AG04449 (cell line): ENCODE measurements at regions not wholly inside any gene's neighbourhood (a gene's known extent, or its start where the extent isn't known, plus 50 kb on each side); places are given as distances from the start of the nearest gene placed in this dataset.

Experiments used
- CTCF ChIA-PET: fragments of 350-600 bp; formaldehyde crosslinking; extraction: SDS; loops from one replicate; lab custom pipeline; 2021; ENCODE audit warnings: antibody characterized with exemption; lab: Yijun Ruan, JAX
- POLR2A ChIA-PET: fragments of 400-600, 350-600 bp; formaldehyde crosslinking; extraction: SDS; loops from one replicate; lab custom pipeline; 2020; ENCODE audit warnings: antibody characterized with exemption, inconsistent platforms; lab: Yijun Ruan, JAX
- DNase-seq: peaks from one replicate; pipeline ENCODE4 v3.0.0-alpha.2; 2010; ENCODE audit warnings: low read depth, low spot score
- H3K4me3 ChIP-seq: 2 replicates; pipeline ENCODE4 v1.5.1; 2011; ENCODE audit warnings: low read depth, mild to moderate bottlenecking, control low read depth, low read length
- TF ChIP-seq, protein P1 (sequence below): IDR thresholded peaks from one replicate; pipeline ENCODE4 v1.5.1; 2011; ENCODE audit warnings: mild to moderate bottlenecking, moderate library complexity, low read length, control low read depth, inconsistent platforms; ENCODE audit not compliant: insufficient read depth; ENCODE audit errors: missing control alignments

DNA sequence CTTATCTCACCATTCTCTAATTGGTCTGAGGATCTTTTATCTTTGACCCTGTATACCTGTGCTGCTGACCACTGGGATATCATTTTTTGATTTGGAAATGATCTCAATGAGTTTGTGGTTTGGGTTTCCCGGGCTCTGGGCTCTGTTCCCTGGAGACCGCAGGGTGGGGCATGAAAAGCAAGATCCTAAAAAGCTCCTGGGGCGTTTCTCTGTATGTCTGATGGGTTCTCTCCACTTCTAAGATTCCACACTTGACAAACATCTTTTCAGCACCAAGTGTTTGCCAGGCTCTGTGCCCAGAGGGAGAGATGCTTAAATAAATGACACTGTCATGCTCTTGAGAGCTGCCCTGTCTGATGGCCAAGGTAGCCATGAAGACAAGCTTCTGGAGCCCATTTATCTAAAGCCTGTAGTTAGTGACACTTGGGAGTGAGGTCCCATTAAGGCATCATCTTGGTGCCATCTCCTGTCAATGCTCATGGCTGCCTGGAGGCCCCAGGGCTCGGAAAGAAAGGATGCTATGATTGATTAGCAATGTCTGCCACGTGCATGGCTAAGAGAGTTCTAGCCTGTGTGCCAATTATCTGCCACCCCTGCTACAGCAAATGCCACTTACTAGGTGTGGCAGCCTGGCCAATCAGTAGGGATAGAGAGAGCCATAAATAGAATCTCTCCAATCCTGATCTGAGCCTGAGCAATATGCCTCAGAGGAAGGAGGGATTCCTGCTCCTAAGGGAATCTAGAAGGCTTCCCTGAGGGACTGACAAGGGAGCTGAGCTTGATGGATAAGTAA lies 531.6 kb downstream of the MN1 start:
- no peak for DNase-seq
- H3K4me3 ChIP-seq = no peak overlapping the region
- POLR2A ChIA-PET = no interaction called here
- CTCF ChIA-PET = interaction anchor here (0.9 kb wide), 1 partner anchor 65 kb away, joined by 3 read pairs; no protein-coding TSS in a partner anchor
- TF ChIP-seq, protein P1, sequence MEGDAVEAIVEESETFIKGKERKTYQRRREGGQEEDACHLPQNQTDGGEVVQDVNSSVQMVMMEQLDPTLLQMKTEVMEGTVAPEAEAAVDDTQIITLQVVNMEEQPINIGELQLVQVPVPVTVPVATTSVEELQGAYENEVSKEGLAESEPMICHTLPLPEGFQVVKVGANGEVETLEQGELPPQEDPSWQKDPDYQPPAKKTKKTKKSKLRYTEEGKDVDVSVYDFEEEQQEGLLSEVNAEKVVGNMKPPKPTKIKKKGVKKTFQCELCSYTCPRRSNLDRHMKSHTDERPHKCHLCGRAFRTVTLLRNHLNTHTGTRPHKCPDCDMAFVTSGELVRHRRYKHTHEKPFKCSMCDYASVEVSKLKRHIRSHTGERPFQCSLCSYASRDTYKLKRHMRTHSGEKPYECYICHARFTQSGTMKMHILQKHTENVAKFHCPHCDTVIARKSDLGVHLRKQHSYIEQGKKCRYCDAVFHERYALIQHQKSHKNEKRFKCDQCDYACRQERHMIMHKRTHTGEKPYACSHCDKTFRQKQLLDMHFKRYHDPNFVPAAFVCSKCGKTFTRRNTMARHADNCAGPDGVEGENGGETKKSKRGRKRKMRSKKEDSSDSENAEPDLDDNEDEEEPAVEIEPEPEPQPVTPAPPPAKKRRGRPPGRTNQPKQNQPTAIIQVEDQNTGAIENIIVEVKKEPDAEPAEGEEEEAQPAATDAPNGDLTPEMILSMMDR = no peak

- no peak overlapping the region for H3K4me3 ChIP-seq
- ChIA-PET CTCF (interaction anchor here (0.9 kb wide), 1 partner anchor 66 kb away, joined by 3 read pairs; no protein-coding TSS in a partner anchor), POLR2A (no interaction called here)
- TF ChIP-seq, protein P1 = no peak
- no peak for DNase-seq
Measured at GRCh38 chr22:27270818-27271510, 530.6 kb downstream of the MN1 start.

DNA sequence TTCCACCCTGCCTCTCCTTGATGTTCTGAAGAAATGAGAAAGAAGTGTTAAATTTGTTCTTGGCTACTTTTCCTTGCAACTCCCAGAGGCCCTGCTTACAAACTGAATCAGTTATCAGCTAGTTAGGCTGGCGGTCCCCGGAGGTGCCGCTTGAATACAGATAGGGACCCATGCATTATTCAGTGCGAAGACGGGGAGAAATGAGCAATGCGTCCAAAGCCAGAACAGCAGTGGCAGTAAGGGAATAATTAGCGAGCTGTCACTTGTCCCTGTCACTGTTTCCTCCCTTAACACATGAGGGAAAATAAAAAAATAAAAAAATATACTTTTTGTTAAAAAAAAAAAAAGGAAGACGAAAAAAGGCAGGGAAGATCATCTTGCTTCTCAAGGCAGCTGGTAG lies 528.1 kb downstream of the MN1 start:
- POLR2A ChIA-PET = no interaction called here
- no peak for DNase-seq
- CTCF ChIA-PET = no interaction called here
- H3K4me3 ChIP-seq = no peak overlapping the region
- TF ChIP-seq, protein P1 = no peak

DNA sequence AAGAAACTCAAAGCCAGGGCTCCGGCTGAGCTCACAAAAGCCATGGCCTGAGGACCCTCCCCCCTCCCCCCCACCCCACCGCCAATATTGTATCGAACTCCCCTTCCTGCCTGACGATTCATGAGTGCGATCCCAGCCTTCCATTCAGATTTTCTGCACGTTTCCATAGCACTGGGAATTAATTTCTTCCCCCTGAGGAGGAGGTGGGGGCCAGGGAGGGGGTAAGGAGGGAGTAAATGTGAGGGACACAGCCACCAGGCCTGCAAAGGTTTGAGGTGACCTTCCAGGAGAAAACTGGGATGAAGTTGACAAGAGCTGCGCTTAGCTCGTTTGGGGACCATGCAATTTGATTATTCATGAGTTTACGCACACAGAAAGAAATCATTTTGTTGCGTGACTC lies 527.7 kb downstream of the MN1 start:
- no peak for DNase-seq
- no peak overlapping the region for H3K4me3 ChIP-seq
- ChIA-PET CTCF (no interaction called here), POLR2A (no interaction called here)
- TF ChIP-seq, protein P1 = no peak

DNA sequence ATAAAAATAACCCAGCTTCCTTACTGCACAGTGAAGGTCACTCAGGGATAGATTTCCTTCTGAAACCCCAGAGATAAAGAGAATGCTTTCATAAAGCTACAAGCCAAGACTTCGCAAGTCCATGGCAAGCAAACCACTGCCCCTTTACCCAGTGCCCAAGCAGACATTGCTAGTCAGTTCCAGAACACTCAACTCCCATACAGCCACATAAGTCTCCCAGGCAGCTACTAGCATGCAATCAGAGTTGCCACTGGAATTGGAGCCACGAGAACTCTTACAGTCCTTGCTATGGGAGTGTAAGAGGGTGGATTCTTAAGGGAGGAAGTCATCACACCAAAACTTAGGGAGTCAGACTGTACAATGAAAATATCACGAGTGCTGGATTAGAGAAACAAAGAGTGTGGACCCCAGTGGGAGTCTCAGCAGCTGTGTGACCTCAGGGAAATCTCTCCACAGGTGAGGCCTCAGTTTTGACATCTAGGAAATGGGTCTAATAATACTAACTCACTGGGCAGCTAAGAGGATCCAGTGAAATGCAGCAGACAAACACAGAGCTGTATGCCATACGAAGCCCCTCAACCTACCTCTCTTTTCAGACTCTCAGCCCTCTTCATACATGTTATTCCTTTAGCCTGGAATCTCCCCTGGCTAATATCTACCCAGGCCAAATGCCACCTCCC lies 526.6 kb downstream of the MN1 start:
- CTCF ChIA-PET = no interaction called here

More for the DNA sequence above, 526.6 kb downstream of the MN1 start:
- TF ChIP-seq, protein P1 = no peak
- DNase-seq = no peak
- POLR2A ChIA-PET = interaction anchor here (0.6 kb wide), 1 partner anchor 23 kb away, joined by 3 read pairs; no protein-coding TSS in a partner anchor
- no peak overlapping the region for H3K4me3 ChIP-seq
